HEK293 (cell line): ENCODE measurements at regions not wholly inside any gene's neighbourhood (a gene's known extent, or its start where the extent isn't known, plus 50 kb on each side); places are given as distances from the start of the nearest gene placed in this dataset.

Experiments
- ZNF169 ChIP-seq: fragments of 450-650 bp; formaldehyde crosslinking; IDR thresholded peaks from 2 replicates; pipeline ENCODE4 v1.5.1; 2016; ENCODE audit warnings: missing biosample characterization, missing genetic modification characterization
- ZNF335 ChIP-seq: fragments of 450-650 bp; formaldehyde crosslinking; conservative IDR thresholded peaks from 2 replicates; pipeline ENCODE4 v1.5.1; 2016; ENCODE audit warnings: missing biosample characterization, missing genetic modification characterization
- ZNF423 ChIP-seq: fragments of 450-650 bp; formaldehyde crosslinking; IDR thresholded peaks from 2 replicates; pipeline ENCODE4 v1.5.1; 2016; ENCODE audit warnings: missing biosample characterization, missing genetic modification characterization
- ZNF596 ChIP-seq: fragments of 450-650 bp; IDR thresholded peaks from 2 replicates; pipeline ENCODE4 v1.5.0; 2018; ENCODE audit warnings: missing biosample characterization, mild to moderate bottlenecking, missing genetic modification characterization, moderate library complexity
- ZNF785 ChIP-seq: fragments of 450-650 bp; formaldehyde crosslinking; IDR thresholded peaks from 2 replicates; pipeline ENCODE4 v1.5.1; 2016; ENCODE audit warnings: missing biosample characterization, missing genetic modification characterization
- TF ChIP-seq, protein P1 (sequence below): fragments of 450-650 bp; formaldehyde crosslinking; IDR thresholded peaks from 2 replicates; pipeline ENCODE4 v1.5.1; 2016; ENCODE audit warnings: missing biosample characterization, missing genetic modification characterization
- TF ChIP-seq, protein P2 (sequence below): fragments of 450-650 bp; formaldehyde crosslinking; optimal IDR thresholded peaks from 2 replicates; pipeline ENCODE3; 2016; ENCODE audit warnings: missing biosample characterization, mild to moderate bottlenecking, missing genetic modification characterization

DNA sequence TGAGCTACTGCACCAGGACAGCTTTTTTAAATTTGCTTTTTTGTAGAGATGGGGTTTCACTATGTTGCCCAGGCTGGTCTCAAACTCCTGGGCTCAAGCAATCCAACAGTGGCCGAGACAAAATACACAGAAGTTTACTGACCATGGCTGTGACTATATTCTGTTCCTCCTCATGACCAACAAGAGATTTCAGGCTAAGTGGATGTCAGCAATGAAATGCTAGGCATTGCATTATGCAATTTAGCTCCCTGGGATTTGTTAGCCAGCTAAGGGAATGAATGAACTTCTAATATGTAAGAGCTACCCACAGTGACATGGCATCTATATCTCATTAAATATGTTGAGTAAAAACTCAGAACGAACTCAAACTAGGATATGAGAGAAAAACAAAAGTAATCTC lies 81.9 kb upstream of the MBOAT2 start:
- no peak for TF ChIP-seq ZNF335 (tag by site-specific recombination)
- TF ChIP-seq ZNF423 (tag by site-specific recombination), result no peak
- TF ChIP-seq ZNF785 (tag by site-specific recombination), result no peak
- no peak for TF ChIP-seq ZNF169 (tag by site-specific recombination)
- TF ChIP-seq, protein P1, sequence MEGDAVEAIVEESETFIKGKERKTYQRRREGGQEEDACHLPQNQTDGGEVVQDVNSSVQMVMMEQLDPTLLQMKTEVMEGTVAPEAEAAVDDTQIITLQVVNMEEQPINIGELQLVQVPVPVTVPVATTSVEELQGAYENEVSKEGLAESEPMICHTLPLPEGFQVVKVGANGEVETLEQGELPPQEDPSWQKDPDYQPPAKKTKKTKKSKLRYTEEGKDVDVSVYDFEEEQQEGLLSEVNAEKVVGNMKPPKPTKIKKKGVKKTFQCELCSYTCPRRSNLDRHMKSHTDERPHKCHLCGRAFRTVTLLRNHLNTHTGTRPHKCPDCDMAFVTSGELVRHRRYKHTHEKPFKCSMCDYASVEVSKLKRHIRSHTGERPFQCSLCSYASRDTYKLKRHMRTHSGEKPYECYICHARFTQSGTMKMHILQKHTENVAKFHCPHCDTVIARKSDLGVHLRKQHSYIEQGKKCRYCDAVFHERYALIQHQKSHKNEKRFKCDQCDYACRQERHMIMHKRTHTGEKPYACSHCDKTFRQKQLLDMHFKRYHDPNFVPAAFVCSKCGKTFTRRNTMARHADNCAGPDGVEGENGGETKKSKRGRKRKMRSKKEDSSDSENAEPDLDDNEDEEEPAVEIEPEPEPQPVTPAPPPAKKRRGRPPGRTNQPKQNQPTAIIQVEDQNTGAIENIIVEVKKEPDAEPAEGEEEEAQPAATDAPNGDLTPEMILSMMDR (tag by site-specific recombination), result no peak
- TF ChIP-seq, protein P2, sequence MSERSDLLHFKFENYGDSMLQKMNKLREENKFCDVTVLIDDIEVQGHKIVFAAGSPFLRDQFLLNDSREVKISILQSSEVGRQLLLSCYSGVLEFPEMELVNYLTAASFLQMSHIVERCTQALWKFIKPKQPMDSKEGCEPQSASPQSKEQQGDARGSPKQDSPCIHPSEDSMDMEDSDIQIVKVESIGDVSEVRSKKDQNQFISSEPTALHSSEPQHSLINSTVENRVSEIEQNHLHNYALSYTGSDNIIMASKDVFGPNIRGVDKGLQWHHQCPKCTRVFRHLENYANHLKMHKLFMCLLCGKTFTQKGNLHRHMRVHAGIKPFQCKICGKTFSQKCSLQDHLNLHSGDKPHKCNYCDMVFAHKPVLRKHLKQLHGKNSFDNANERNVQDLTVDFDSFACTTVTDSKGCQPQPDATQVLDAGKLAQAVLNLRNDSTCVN, result no peak
- TF ChIP-seq ZNF596 (tag by site-specific recombination), result no peak
